Neural cell (in vitro differentiated cells): ENCODE measurements at regions not wholly inside any gene's neighbourhood (a gene's known extent, or its start where the extent isn't known, plus 50 kb on each side); places are given as distances from the start of the nearest gene placed in this dataset.

Source experiments
- H2AFZ ChIP-seq: fragments of 200-600, 300-800 bp; sonication (generic), shearing (Covaris generic); 2 replicates; pipeline ENCODE4 v1.6.0; 2014; ENCODE audit warnings: low read depth, mild to moderate bottlenecking, antibody characterized with exemption, low read length, moderate library complexity
- H3F3A ChIP-seq: fragments of 200-600 bp; shearing (Covaris generic); 2 replicates; pipeline ENCODE4 v1.6.1; 2016; ENCODE audit warnings: mild to moderate bottlenecking, moderate library complexity, mixed read lengths, antibody characterized with exemption, low read length; ENCODE audit not compliant: insufficient read depth, poor library complexity, severe bottlenecking
- H3K27ac ChIP-seq: fragments of 200-600, 300-800 bp; sonication (generic), shearing (Covaris generic); 2 replicates; pipeline ENCODE4 v1.5.1; 2014; ENCODE audit warnings: mild to moderate bottlenecking, low read length, moderate library complexity
- H3K27me3 ChIP-seq: fragments of 300-800, 200-600 bp; sonication (generic), shearing (Covaris generic); 2 replicates; pipeline ENCODE4 v1.6.0; 2014; ENCODE audit warnings: mild to moderate bottlenecking, low read depth, low read length, moderate library complexity; ENCODE audit not compliant: insufficient read depth
- H3K36me3 ChIP-seq: fragments of 300-800, 200-600 bp; sonication (generic), shearing (Covaris generic); 2 replicates; pipeline ENCODE4 v1.5.1; 2014; ENCODE audit warnings: mild to moderate bottlenecking, antibody characterized with exemption, low read length, moderate library complexity; ENCODE audit not compliant: insufficient read depth
- H3K4me2 ChIP-seq: fragments of 300-800, 200-600 bp; sonication (generic), shearing (Covaris generic); 2 replicates; pipeline ENCODE4 v1.6.0; 2014; ENCODE audit warnings: mild to moderate bottlenecking, low read length
- H3K4me3 ChIP-seq: fragments of 300-800, 200-600 bp; sonication (generic), shearing (Covaris generic); 2 replicates; pipeline ENCODE4 v1.5.1; 2014; ENCODE audit warnings: mild to moderate bottlenecking, low read length, moderate library complexity
- H3K79me2 ChIP-seq: fragments of 200-600 bp; shearing (Covaris generic); replicated peaks from 2 replicates; pipeline ENCODE4 v1.6.0; 2014; ENCODE audit warnings: mild to moderate bottlenecking, low read length, moderate library complexity; ENCODE audit not compliant: insufficient read depth
- H3K9ac ChIP-seq: fragments of 300-800, 200-600 bp; sonication (generic), shearing (Covaris generic); 2 replicates; pipeline ENCODE4 v1.6.1; 2016; ENCODE audit warnings: mild to moderate bottlenecking, low read length, mixed read lengths
- H3K9me2 ChIP-seq: fragments of 200-600 bp; shearing (Covaris generic); 2 replicates; pipeline ENCODE4 v1.6.1; 2016; ENCODE audit warnings: mild to moderate bottlenecking, low read length, mixed read lengths; ENCODE audit not compliant: insufficient read depth
- H3K9me3 ChIP-seq: fragments of 200-600, 300-800 bp; sonication (generic), shearing (Covaris generic); 2 replicates; pipeline ENCODE4 v1.6.1; 2016; ENCODE audit warnings: mild to moderate bottlenecking, mixed run types, low read length, moderate library complexity, mixed read lengths
- H4K20me1 ChIP-seq: fragments of 200-600 bp; shearing (Covaris generic); 2 replicates; pipeline ENCODE4 v1.6.1; 2016; ENCODE audit warnings: mild to moderate bottlenecking, mixed run types; ENCODE audit not compliant: insufficient read depth
- CTCF ChIP-seq: fragments of 450-650 bp; IDR thresholded peaks from 2 replicates; pipeline ENCODE4 v1.5.1; 2014; ENCODE audit warnings: antibody characterized with exemption, mild to moderate bottlenecking, moderate library complexity; ENCODE audit not compliant: poor library complexity, severe bottlenecking
- EP300 ChIP-seq: fragments of 450-650 bp; conservative IDR thresholded peaks from 2 replicates; pipeline ENCODE4 v1.6.1; 2014; ENCODE audit warnings: antibody characterized with exemption, mild to moderate bottlenecking, moderate library complexity; ENCODE audit not compliant: poor library complexity, severe bottlenecking
- EZH2 ChIP-seq: fragments of 200-600, 300-800 bp; shearing (Covaris generic), sonication (generic); IDR thresholded peaks from 2 replicates; pipeline ENCODE4 v1.6.1; 2014; ENCODE audit warnings: antibody characterized with exemption, low read length, borderline replicate concordance, mild to moderate bottlenecking; ENCODE audit not compliant: insufficient read depth, poor library complexity, severe bottlenecking
- MXI1 ChIP-seq: fragments of 450-650 bp; conservative IDR thresholded peaks from 2 replicates; pipeline ENCODE4 v1.6.1; 2014; ENCODE audit warnings: antibody characterized with exemption, mild to moderate bottlenecking; ENCODE audit not compliant: poor library complexity, severe bottlenecking
- POLR2AphosphoS5 ChIP-seq: IDR thresholded peaks from 2 replicates; pipeline ENCODE4 v1.6.1; 2012
- RAD21 ChIP-seq: fragments of 450-650 bp; conservative IDR thresholded peaks from 2 replicates; pipeline ENCODE4 v1.6.1; 2014; ENCODE audit warnings: antibody characterized with exemption, mild to moderate bottlenecking, moderate library complexity
- SMC3 ChIP-seq: fragments of 450-650 bp; conservative IDR thresholded peaks from 2 replicates; pipeline ENCODE4 v1.6.1; 2014; ENCODE audit warnings: antibody characterized with exemption, mild to moderate bottlenecking, moderate library complexity; ENCODE audit not compliant: poor library complexity
- TAF1 ChIP-seq: IDR thresholded peaks from 2 replicates; pipeline ENCODE4 v1.6.1; 2012; ENCODE audit warnings: low read depth
- TF ChIP-seq, protein P1 (sequence below): IDR thresholded peaks from 2 replicates; pipeline ENCODE4 v1.6.1; 2012; ENCODE audit warnings: borderline replicate concordance

DNA sequence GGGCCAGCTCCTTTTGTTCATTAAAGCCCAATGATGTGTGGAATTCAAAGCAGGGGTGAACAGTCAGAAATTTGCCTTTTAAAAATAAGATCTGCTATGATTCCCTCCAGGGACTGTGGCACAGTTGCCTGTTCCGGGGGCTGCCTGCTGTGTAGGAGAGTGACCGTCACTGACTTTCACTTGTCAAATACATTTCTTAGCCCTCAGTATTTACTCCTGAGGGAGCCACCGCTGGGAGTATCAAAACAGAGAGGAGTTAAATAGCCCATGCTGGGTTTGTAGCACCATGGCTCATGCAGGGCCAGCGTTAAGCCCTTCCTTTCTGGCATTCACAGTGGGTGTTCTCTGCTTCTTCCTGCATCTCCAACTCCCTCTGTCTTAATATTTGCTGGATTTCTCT, 897.8 kb downstream of the SORCS3 start:
- no peak for TF ChIP-seq MXI1
- TF ChIP-seq, protein P1, sequence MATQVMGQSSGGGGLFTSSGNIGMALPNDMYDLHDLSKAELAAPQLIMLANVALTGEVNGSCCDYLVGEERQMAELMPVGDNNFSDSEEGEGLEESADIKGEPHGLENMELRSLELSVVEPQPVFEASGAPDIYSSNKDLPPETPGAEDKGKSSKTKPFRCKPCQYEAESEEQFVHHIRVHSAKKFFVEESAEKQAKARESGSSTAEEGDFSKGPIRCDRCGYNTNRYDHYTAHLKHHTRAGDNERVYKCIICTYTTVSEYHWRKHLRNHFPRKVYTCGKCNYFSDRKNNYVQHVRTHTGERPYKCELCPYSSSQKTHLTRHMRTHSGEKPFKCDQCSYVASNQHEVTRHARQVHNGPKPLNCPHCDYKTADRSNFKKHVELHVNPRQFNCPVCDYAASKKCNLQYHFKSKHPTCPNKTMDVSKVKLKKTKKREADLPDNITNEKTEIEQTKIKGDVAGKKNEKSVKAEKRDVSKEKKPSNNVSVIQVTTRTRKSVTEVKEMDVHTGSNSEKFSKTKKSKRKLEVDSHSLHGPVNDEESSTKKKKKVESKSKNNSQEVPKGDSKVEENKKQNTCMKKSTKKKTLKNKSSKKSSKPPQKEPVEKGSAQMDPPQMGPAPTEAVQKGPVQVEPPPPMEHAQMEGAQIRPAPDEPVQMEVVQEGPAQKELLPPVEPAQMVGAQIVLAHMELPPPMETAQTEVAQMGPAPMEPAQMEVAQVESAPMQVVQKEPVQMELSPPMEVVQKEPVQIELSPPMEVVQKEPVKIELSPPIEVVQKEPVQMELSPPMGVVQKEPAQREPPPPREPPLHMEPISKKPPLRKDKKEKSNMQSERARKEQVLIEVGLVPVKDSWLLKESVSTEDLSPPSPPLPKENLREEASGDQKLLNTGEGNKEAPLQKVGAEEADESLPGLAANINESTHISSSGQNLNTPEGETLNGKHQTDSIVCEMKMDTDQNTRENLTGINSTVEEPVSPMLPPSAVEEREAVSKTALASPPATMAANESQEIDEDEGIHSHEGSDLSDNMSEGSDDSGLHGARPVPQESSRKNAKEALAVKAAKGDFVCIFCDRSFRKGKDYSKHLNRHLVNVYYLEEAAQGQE: no peak
- no peak for TF ChIP-seq EZH2
- peak; percentile 55 for TF ChIP-seq POLR2AphosphoS5
- no peak for TF ChIP-seq TAF1
- H3K4me3 ChIP-seq: no peak overlapping the region
- no peak overlapping the region for H3K4me2 ChIP-seq

GRCh38 chr10:105535478-105535877, 894.4 kb downstream of the SORCS3 start:
- no peaks in the 10 kb centered on the region for H3F3A ChIP-seq
- no peaks in the 10 kb centered on the region for H3K36me3 ChIP-seq
- no peaks in the 10 kb centered on the region for H3K9me3 ChIP-seq
- TF ChIP-seq, protein P1: no peak
- TF ChIP-seq MXI1 (no peak), TAF1 (no peak), EZH2 (no peak), POLR2AphosphoS5 (peak; percentile 93), CTCF (no peak), EP300 (peak; percentile 97), RAD21 (peak; percentile 23), SMC3 (no peak)
- H3K27ac ChIP-seq: no peak overlapping the region
- no peak overlapping the region for H3K4me2 ChIP-seq
- H2AFZ ChIP-seq: no peak overlapping the region
- H3K27me3 ChIP-seq: peaks cover 2% of the 10 kb centered on the region
- H3K9me2 ChIP-seq: no peaks in the 10 kb centered on the region
- no peak overlapping the region for H3K4me3 ChIP-seq
- H3K79me2 ChIP-seq: no peaks in the 10 kb centered on the region
- no peak overlapping the region for H3K9ac ChIP-seq
- no peaks in the 10 kb centered on the region for H4K20me1 ChIP-seq

More for the DNA sequence above, 897.8 kb downstream of the SORCS3 start:
- Histone ChIP-seq H3K9ac (no peak overlapping the region), H3K27me3 (peaks cover 30% of the 10 kb centered on the region), H3K27ac (no peak overlapping the region), H4K20me1 (no peaks in the 10 kb centered on the region), H3K9me2 (no peaks in the 10 kb centered on the region), H2AFZ (no peak overlapping the region), H3K9me3 (no peaks in the 10 kb centered on the region), H3F3A (no peaks in the 10 kb centered on the region), H3K79me2 (no peaks in the 10 kb centered on the region), H3K36me3 (no peaks in the 10 kb centered on the region)
